Stimulated activated effector memory CD8-positive, alpha-beta T cell treated with anti-CD3 and anti-CD28 coated beads, Interleukin-12 subunit alpha, Interleukin-12 subunit beta, amount 100 ng/mL, for 72 hours (primary cell): ENCODE measurements at regions not wholly inside any gene's neighbourhood (a gene's known extent, or its start where the extent isn't known, plus 50 kb on each side); places are given as distances from the start of the nearest gene placed in this dataset.

ENCODE experiments used
- ATAC-seq: fragments of 150-1000 bp; cut with Tn5 transposase; 2 replicates; pipeline ENCODE4 v1.10.0; 2021
- DNase-seq, 2 donors: peaks; one replicate each; pipeline ENCODE4 v3.0.0; 2021 to 2022; ENCODE audit warnings: low spot score in 2 of 2
- H3K27ac Mint-ChIP-seq: one replicate; pipeline ENCODE4 v1.8.0; 2022; ENCODE audit warnings: mild to moderate bottlenecking, mixed read lengths
- H3K36me3 Mint-ChIP-seq: one replicate; pipeline ENCODE4 v1.8.0; 2022; ENCODE audit warnings: mild to moderate bottlenecking, mixed read lengths
- H3K4me1 Mint-ChIP-seq: one replicate; pipeline ENCODE4 v1.8.0; 2022; ENCODE audit warnings: mixed read lengths
- H3K4me3 Mint-ChIP-seq: one replicate; pipeline ENCODE4 v1.8.0; 2022; ENCODE audit warnings: mild to moderate bottlenecking, mixed read lengths
- H3K9me3 Mint-ChIP-seq: one replicate; pipeline ENCODE4 v1.8.0; 2022; ENCODE audit warnings: mixed read lengths

DNA sequence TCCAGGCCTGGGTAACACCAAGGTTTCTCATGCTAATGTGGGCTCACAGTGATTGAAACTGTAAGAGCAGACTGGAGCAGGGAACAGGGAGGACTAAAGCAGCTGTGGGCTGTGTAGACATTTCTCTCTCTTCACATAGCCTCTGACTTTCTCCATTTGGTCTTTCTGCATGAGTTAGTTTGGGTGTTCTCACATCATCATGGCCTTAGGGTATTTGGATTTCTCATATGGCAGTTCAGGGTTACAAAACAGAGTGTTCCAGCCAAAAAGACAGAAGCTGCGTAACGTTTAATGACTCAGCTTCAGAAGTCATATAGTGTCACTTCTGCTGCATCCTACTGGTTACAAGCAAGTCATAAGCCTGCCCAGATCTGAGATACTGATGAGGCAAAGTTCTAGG lies 52.0 kb upstream of the OSBPL8 start:
- DNase-seq = no peak
- Mint-ChIP-seq H3K9me3 (no peaks in the 10 kb centered on the region), H3K4me1 (no peaks in the 10 kb centered on the region), H3K4me3 (no peak overlapping the region), H3K27ac (no peak overlapping the region), H3K36me3 (no peaks in the 10 kb centered on the region)
- ATAC-seq = no peak

GRCh38 chr12:76614364-76614763 lies 54.8 kb upstream of the OSBPL8 start:
- Mint-ChIP-seq H3K36me3 (no peaks in the 10 kb centered on the region), H3K27ac (no peak overlapping the region), H3K9me3 (no peaks in the 10 kb centered on the region), H3K4me3 (no peak overlapping the region), H3K4me1 (no peaks in the 10 kb centered on the region)
- DNase-seq = no peak
- ATAC-seq = no peak

GRCh38 chr12:76618031-76618430 lies 58.5 kb upstream of the OSBPL8 start:
- Mint-ChIP-seq H3K27ac (no peak overlapping the region), H3K36me3 (no peaks in the 10 kb centered on the region), H3K9me3 (no peaks in the 10 kb centered on the region), H3K4me3 (no peak overlapping the region), H3K4me1 (no peaks in the 10 kb centered on the region)
- no peak for ATAC-seq
- DNase-seq = no peak

DNA sequence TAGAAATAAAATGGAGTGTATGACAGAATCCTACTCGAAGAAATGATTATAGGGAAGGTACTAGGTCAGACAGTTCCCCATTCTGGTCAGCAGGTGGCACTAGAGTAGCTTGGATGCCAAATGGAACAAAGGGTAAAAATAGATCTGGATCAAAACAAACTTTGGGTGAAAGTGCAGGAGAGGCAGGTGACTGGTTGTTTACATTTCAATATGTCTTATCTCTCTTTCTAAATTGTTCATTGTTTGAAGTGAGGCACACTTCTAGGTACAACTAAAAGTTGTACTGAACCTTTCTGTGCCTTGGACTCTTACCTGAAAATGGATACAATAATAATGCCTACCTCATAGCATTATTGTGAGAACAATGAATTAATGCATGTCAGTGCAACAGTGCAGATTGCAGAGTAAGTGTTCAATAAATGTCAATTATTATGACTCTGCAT lies 62.0 kb upstream of the OSBPL8 start:
- no peak overlapping the region for H3K27ac Mint-ChIP-seq
- no peak overlapping the region for H3K4me3 Mint-ChIP-seq
- ATAC-seq (peak; percentile 77), DNase-seq (peak; percentile 40 to 72)
- H3K36me3 Mint-ChIP-seq = no peaks in the 10 kb centered on the region
- H3K9me3 Mint-ChIP-seq = no peaks in the 10 kb centered on the region
- no peaks in the 10 kb centered on the region for H3K4me1 Mint-ChIP-seq

DNA sequence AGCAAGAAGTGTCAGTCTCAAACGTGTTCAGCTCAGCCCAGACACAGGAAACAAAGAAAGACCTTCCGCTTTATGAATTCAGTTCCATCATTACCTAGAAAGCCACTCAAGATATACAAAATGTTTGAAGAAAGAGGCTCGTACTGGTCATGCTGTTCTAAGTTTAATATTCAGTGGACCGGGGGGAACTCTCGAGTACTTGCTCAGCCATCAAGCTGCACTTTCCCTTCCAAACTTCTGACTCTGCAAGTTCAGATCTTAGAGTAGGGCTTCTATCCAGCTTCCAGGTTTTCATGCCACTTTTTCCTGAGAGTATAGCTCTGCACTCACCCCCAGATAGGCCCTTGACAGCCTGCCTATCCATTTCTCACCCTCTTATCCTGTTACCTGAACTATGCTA lies 62.8 kb upstream of the OSBPL8 start:
- no peaks in the 10 kb centered on the region for H3K4me1 Mint-ChIP-seq
- no peaks in the 10 kb centered on the region for H3K36me3 Mint-ChIP-seq
- H3K9me3 Mint-ChIP-seq = no peaks in the 10 kb centered on the region
- ATAC-seq (no peak), DNase-seq (no peak)
- H3K4me3 Mint-ChIP-seq = no peak overlapping the region
- H3K27ac Mint-ChIP-seq = no peak overlapping the region

- ATAC-seq (no peak), DNase-seq (no peak)
- Mint-ChIP-seq H3K4me3 (no peak overlapping the region), H3K36me3 (no peaks in the 10 kb centered on the region), H3K4me1 (no peaks in the 10 kb centered on the region), H3K27ac (no peak overlapping the region), H3K9me3 (no peaks in the 10 kb centered on the region)
Measured at GRCh38 chr12:76622915-76623314, 63.3 kb upstream of the OSBPL8 start.

DNA sequence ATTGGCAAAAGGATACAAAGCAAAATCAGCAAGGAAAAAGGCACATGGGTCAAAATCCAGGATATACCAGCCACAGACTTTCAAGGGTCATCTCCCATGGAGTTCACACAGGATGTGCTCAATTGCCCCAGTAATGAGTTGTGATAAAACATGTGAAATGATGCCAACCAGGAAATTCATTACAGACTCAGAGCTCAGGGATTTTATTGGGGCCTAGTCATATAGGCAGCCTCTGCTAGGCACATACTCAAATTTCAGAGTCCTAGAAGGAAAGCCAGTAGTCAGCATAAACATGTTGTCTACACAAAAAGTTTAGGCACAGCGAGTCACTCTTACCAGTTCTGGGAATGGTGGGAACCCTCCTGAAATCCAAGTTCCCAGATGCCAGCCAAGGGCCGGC lies 64.4 kb upstream of the OSBPL8 start:
- Mint-ChIP-seq H3K27ac (no peak overlapping the region), H3K4me1 (no peaks in the 10 kb centered on the region), H3K36me3 (no peaks in the 10 kb centered on the region), H3K9me3 (no peaks in the 10 kb centered on the region), H3K4me3 (no peak overlapping the region)
- DNase-seq (no peak), ATAC-seq (no peak)

DNA sequence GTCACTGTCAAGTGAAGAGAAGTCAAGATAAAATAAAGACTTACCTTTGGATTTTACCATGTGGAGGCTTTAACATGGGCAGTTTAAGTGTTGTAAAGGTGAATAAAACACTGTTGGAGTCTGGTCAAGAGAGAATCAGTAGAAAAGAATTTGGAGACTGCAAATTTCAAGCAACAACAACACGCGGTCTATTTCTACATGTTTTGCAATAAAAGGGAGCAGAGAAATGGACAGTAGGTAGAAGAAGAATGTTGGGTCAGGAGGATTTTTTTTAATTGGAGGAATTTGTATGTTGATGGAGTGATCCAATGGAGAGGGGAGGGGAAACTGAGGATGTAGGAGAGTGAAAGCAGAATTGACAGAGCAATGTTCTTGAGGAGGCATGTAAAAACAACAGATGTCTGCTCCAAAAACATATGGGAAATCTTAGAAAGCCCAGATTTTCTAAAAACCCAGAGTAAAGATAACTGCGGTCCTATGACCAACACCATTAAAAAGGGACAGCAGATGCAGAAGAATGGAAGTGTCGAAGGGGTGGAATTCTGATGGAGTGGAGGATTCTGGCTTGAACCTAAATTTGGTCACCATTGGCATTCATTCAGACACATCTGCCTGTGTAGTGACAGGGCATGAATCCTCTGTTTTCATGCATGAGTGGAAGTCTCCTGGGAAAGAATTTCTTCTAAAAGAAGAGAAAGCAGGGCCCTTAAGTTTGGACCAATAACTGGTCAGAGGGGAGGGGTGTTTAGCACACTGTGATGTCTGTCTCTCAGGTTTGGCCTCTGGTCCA lies 68.0 kb upstream of the OSBPL8 start:
- no peaks in the 10 kb centered on the region for H3K4me1 Mint-ChIP-seq
- no peak for DNase-seq
- H3K4me3 Mint-ChIP-seq = no peak overlapping the region
- no peak for ATAC-seq
- no peak overlapping the region for H3K27ac Mint-ChIP-seq
- H3K36me3 Mint-ChIP-seq = no peaks in the 10 kb centered on the region
- no peaks in the 10 kb centered on the region for H3K9me3 Mint-ChIP-seq

GRCh38 chr12:76628745-76629144 lies 69.2 kb upstream of the OSBPL8 start:
- DNase-seq (no peak), ATAC-seq (no peak)
- Mint-ChIP-seq H3K27ac (no peak overlapping the region), H3K9me3 (no peaks in the 10 kb centered on the region), H3K36me3 (no peaks in the 10 kb centered on the region), H3K4me3 (no peak overlapping the region), H3K4me1 (no peaks in the 10 kb centered on the region)

- Mint-ChIP-seq H3K4me1 (no peaks in the 10 kb centered on the region), H3K27ac (no peak overlapping the region), H3K9me3 (no peaks in the 10 kb centered on the region), H3K4me3 (no peak overlapping the region), H3K36me3 (no peaks in the 10 kb centered on the region)
- DNase-seq = no peak
- no peak for ATAC-seq
Measured at GRCh38 chr12:76631741-76632140, 72.2 kb upstream of the OSBPL8 start.

DNA sequence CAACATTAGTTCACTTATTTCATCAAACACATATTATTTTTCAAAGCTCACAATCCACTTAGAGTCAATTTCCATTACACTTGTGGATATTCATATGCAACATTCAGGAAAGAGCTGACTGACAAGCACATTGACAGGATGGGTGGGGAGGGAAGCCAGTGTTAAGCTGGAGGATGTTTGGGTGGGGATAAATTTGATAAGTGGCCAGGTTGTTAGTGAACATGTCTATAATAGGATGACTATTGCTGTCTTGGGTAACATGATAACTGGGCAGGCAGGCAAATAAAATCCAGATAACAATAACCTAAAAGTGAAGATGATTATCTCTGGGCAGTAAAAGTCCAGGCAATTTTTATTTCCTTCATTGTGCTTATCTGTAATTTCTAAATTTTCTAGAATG lies 73.8 kb upstream of the OSBPL8 start:
- H3K4me1 Mint-ChIP-seq = no peaks in the 10 kb centered on the region
- ATAC-seq = no peak
- no peak for DNase-seq
- no peaks in the 10 kb centered on the region for H3K36me3 Mint-ChIP-seq
- H3K4me3 Mint-ChIP-seq = no peak overlapping the region
- no peaks in the 10 kb centered on the region for H3K9me3 Mint-ChIP-seq
- H3K27ac Mint-ChIP-seq = no peak overlapping the region

- Mint-ChIP-seq H3K9me3 (no peaks in the 10 kb centered on the region), H3K36me3 (no peaks in the 10 kb centered on the region), H3K4me1 (no peaks in the 10 kb centered on the region), H3K4me3 (no peak overlapping the region), H3K27ac (no peak overlapping the region)
- DNase-seq (no peak), ATAC-seq (no peak)
Measured at GRCh38 chr12:76634133-76634532, 74.6 kb upstream of the OSBPL8 start.

GRCh38 chr12:76636121-76636692 lies 76.6 kb upstream of the OSBPL8 start:
- no peak for DNase-seq
- peak; percentile 57 for ATAC-seq
- H3K36me3 Mint-ChIP-seq = no peaks in the 10 kb centered on the region
- no peaks in the 10 kb centered on the region for H3K4me1 Mint-ChIP-seq
- H3K27ac Mint-ChIP-seq = no peak overlapping the region
- H3K9me3 Mint-ChIP-seq = no peaks in the 10 kb centered on the region
- no peak overlapping the region for H3K4me3 Mint-ChIP-seq

GRCh38 chr12:76637807-76638206 lies 78.2 kb upstream of the OSBPL8 start:
- Mint-ChIP-seq H3K9me3 (no peaks in the 10 kb centered on the region), H3K27ac (no peak overlapping the region), H3K4me3 (no peak overlapping the region), H3K36me3 (no peaks in the 10 kb centered on the region), H3K4me1 (no peaks in the 10 kb centered on the region)
- ATAC-seq (no peak), DNase-seq (no peak)

DNA sequence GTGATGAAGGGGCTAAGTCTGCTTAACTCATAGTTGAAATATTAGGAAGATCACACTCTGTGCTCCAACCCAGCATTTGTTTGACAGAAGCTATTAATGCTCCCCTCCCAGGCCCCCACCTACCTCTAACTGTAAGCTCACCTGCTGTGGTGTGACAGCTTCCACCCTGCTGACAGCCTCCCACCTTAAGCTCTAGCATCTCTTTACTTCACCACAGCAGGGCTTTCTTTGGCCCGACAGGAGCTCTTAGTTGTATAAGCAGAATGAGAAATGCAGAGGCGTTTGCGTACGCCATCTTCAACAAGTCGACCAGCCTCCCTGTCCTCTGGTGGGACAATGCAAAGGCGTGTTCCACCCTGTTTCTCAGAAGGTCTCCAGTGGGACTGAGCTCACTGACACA lies 80.1 kb upstream of the OSBPL8 start:
- H3K4me3 Mint-ChIP-seq = no peak overlapping the region
- no peak for DNase-seq
- no peak overlapping the region for H3K27ac Mint-ChIP-seq
- no peaks in the 10 kb centered on the region for H3K36me3 Mint-ChIP-seq
- H3K4me1 Mint-ChIP-seq = no peaks in the 10 kb centered on the region
- no peaks in the 10 kb centered on the region for H3K9me3 Mint-ChIP-seq
- peak; percentile 28 for ATAC-seq

DNA sequence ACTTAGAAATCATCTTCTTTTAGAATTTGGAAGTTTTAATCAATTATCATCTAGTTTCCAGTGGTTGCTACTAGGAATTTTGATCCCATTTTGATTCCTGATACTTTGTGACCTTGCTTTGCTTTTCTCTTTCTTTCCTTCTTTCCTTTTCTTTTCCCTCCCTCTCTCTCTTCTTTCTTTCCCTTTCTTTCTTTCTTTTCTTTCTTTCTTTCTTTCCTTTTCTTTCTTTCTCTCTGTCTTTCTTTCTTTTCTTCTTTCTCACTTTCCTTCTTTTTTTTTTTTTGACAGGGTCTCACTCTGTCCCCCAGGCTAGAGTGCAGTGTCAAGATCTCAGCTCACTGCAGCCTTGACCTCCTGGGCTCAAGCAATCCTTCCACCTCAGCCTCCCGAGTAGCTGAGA lies 81.5 kb upstream of the OSBPL8 start:
- Mint-ChIP-seq H3K36me3 (no peaks in the 10 kb centered on the region), H3K4me3 (no peak overlapping the region), H3K4me1 (no peaks in the 10 kb centered on the region), H3K27ac (peak overlapping the region; percentile 36), H3K9me3 (no peaks in the 10 kb centered on the region)
- no peak for DNase-seq
- no peak for ATAC-seq
